ENCODE measurements at regions not wholly inside any gene's neighbourhood (a gene's known extent, or its start where the extent isn't known, plus 50 kb on each side); places are given as distances from the start of the nearest gene placed in this dataset.
"Not testable (repeated sequence)": the region's sequence is repeated elsewhere in the genome, so short reads cannot be mapped to it uniquely, and the experiment has no call there.

DNA sequence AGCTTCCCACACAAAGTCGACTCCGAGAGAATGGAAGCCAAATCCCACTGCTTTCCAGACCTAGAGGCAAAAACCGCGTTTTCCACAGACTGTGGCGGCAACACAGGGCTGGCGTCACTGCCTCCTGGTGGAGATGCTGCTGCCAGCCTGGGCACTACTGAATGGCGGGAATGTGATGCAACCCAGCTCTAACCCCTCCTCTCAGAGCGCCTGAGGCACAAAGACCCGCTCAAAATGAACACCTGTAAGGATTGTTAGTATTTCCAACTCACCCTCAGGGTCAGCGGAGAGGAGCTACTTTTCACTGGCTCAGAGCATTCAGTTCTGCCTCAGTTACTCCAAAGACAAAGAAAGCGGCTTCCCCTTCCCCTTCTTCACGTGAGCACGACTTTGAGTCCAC, 548.0 kb upstream of the SALL3 start:
- DNase-seq: no peak

DNA sequence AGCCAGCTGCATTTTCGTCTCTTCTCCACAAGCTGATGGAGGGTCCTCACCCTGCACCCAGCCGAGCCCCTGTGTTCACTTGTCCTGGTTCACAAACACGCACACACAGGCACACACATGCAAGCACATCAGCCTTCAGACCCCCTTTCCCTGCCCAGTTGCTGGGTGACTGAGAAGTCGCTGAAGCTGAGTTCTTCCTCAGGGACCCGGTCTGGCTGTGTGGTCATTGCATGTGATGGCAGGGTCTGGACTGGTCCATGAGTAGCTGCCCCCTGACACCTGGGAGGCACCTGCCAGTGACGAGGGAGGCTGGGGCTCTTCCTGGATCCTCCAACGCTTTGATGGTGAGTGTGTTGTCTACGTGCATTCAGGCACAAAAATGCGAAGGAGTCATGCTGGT, 546.1 kb upstream of the SALL3 start:
- no peak for DNase-seq

DNA sequence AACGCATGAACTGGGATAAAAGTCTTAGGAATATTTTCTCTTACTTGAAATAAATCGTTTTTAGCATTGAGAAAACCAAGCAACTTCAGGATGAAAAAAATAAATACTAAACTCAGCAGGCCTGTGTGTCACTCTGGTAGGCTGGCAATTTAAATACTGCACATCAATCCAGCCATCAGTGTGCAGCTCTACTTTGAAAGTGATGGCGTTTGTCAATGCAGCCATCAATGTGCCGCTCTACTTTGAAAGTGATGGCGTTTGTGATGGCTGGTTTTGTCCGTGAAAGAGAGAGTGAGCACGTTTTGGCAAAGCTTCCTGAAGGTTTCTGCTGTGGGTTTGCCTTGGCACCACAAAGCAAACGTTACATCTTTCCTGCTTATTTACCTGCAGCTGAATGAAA, 543.5 kb upstream of the SALL3 start:
- no peak for DNase-seq

DNA sequence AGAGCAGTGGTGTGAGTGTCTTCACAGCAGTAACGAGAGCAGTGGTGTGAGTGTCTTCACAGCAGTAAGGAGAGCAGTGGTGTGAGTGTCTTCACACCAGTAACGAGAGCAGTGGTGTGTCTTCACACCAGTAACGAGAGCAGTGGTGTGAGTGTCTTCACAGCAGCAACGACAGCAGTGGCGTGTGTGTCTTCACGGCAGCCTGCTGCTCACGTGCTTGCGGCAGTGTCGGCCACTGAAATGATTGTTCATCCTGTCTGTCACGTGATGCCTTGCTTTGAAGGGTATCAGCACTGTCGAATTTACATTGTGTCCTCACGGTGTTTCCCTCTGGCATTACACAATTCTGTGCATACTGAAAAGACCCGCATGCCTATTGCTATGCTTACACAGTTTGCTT, 541.4 kb upstream of the SALL3 start:
- not testable (repeated sequence) for DNase-seq

DNA sequence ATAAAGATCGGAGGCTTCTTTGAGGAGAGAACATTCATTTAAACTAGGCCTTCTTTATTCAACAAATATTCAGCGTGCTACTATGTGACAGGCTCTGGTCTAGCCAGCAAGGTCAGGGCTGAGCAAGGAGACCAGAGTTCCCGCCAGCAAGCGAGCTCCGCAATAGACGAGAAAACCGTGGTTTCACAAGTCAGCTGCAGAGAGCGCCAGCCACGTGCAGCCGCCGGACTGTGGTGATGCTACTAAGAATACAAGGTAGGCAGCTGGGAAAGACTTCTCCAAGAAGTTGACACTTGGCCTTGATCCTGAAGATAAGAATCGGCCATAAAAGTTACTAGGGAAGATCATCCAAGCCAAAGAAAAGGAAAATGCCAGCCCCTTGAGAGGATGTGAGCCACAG, 533.7 kb upstream of the SALL3 start:
- DNase-seq: no peak

DNA sequence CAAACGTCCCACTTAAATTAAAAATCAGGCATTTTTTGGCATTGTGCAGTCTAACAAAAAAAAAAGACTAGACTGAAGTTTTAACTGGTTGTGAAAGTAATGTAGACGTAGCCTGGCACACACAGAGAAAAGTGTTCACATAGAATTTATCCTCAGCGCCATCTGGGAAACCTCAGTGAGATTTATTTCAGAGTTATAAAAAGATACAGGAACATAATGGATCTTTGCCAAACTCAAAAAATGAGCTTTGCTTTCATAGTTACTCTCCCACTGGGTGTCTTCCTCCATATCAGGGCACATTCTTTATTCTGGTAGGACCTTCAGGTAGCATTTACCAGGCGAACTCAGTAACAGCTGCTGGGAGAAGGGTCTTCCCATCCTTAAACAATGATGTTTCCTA, 532.4 kb upstream of the SALL3 start:
- DNase-seq: no peak

DNA sequence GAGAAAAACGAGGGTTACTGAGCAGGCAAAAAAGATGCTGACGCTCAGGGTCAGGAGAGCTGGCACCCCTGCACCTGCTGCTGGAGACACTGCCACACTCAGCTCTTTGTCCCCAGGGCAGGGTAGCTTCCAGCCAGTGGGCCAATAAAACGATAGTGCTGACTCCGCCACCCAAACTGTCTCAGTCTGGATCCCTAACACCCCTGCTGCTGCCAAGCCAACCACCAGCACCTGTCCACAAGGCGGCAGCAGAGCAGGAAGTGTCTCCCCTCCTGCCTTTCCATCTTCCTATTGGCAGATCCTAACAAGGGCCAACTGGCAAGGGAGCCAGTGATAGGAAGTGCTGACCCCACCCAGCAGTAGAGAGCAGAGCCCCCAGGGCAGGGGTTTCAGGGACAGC, 531.5 kb upstream of the SALL3 start:
- no peak for DNase-seq

DNA sequence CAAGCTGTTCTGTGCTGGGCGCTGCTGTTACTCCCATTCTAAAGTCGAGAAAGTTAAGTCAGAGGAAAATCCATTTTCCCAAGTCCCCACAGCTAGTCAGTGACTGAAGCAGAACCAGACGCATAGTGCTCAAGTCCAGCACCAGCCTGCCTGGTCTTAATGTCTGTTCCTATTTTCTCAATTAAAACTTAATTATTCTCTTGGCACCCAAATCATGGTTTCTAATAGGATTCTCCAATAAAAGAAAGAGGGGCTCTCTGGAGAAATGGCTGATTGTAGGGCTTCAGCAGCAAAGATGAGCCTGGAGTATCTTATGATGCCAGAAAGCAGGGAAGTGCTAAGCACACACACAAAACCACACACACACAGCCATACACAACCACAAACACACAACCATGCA, 531.0 kb upstream of the SALL3 start:
- no peak for DNase-seq

DNA sequence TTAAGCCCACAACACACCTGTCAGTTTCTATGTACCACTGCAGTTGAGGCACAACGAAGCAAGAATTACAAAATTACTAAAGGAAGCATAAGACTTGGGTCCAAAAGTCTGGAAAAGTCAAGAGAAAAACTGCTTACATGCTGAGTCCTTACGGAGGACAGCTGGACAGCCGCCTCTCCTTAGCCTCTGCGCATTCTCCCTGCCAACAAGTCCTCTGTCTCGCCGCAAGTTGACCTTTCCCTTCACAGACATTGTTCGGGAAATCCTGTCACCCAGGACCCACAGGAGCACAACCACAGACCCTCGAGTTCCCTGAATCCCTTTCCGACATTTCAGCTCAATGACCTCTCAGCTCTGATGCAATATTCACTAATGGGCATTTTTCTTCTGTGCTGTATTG, 525.4 kb upstream of the SALL3 start:
- no peak for DNase-seq

DNA sequence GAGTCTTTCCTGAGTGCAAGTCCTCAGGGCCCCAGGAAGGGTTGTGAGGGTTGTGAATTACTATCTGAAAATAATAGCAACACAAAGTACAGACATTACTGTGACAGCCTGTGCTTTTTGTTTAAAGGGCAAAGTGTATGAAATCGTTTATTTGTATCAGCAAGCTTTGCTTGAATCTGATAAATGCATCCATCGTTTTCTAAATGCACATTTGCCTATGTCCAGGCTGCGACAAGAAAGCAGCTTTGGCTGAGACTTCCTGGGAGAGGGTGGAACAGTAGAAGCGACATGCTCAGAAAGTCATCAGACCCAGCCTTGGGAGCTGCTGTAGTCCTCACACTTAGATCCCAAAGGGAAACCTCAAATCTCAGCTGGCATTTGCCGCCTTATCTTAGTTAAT, 524.2 kb upstream of the SALL3 start:
- DNase-seq: no peak

DNA sequence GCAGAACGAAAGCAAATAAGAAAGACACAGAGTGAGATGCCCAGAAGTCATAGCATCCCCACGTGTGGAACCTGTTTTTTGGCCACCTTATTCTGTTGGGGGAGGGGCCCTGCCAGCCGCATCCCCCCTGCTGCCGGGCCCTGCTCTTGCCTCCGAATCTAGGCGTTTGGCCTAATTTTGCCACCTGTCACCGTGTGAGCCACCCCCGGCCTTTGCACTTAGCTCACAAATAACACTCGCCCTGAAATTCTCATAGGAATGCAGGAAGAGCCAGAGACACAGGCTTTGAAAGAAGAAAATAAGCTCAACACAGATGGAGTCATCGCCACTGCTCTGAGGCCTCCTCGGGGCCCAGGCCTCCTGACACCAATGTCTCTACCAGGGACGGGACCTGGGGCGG, 522.6 kb upstream of the SALL3 start:
- no peak for DNase-seq

DNA sequence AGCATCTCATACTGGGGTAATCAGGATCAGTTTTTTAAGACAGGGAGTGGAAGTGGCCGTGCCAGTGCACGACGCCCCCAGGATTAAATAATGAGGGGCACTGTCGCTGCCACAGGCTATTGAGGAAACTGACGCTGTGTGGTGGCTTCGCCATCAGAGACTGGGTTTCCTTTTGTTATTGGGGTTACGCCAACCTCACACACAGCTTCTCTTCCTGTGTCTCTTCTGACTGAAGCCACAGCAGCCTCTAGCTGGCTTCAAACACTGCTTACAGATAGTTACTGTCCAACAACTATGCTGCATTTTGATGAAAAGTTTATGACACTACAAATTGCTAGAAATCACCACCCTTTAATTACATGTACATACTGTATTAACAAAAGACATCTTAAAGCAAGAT, 521.9 kb upstream of the SALL3 start:
- DNase-seq: no peak

DNA sequence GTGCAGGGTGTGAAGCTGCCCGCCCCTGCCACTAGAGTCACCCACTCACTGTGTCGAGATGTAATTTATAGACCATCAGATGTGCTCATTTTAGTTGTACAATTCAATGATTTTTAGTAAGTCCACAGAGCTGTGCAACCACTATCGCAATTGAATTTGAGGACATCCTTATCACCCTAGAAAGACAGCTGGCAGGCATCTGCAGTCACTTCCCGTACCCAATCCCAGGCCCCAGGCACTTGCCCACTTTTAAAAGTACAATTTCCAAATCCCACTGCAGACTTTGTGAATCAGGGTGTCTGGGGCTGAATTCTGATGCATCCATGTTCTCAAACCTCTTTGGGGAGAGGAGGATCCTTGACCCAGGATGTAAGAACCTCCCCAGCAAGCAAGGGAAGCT, 521.3 kb upstream of the SALL3 start:
- DNase-seq: no peak

DNA sequence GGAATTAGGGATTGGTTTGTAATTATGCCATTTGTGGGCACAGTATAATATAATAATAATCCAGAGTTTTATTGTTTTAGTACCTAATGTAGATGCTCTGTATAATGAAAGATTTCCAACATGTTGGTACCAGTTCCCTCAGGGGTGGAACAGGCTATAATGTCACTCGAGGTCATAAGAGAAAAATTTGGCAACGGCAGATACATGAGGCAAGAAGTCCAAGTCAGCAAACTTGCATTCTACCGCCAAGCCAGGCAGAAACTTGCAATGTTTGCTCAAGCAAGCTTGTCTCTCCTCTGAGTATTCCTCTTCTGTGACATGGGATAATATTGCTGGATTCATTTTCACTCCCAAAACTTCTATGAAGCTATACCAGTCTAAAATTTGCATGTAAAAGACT, 520.0 kb upstream of the SALL3 start:
- no peak for DNase-seq

DNA sequence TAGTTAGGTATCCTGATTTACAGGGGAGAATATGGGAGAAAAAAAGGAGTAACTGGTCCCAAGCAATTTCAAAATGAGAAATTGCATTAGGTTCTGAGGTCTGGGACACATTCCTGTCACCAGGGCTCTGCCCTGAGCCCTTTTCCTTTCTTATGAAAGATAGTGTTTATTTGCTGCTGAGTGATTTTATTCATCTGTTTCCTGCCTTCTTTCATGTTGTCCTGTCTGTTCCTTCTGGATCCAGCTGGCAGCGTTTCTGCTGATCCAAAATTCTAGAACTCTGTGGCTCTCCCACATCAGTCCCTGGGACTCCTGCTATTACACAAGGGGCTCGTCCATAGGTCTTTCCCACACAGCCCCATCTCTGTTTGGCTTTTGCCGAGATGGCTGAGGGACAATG, 519.1 kb upstream of the SALL3 start:
- DNase-seq: no peak

DNA sequence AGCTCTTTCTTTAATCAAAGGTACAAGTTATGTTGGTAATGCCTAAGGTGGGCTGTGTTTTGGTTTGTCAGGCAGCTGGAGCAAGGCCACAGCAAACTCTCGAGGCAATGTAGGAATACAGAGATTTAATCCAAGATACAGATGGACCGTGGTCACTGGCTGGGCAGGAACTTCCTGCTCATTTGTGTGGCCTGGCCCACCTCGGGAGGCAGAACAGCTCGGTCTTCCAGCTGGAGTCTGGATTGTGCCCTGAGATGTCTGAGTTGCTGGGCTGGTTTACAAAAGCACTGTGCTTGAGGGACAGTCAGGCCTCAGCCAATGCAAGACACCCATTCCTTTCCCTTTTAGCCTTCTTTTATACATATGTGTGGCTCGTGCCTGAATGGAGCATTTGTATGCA, 506.1 kb upstream of the SALL3 start:
- DNase-seq: no peak

DNA sequence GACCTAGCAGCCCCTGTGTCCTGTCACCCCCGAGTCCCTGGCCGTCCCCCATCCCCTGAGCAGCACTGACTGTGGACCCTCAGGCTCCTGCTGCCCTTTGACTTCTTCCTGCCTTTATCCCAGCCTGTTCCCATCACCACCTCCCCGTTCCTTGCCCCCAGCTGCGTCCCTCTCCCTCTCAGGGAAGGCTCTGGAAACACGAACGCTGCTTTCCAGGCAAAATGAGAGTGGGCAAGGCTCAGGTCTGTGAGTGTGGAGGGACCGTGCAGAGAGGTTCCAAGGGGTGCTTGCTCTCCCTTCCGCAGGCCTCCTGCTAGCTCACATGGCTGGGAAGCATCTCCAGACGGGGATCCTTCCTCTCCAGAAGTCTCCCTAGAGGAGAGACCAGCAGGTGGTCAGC, 501.8 kb upstream of the SALL3 start:
- DNase-seq: no peak

DNA sequence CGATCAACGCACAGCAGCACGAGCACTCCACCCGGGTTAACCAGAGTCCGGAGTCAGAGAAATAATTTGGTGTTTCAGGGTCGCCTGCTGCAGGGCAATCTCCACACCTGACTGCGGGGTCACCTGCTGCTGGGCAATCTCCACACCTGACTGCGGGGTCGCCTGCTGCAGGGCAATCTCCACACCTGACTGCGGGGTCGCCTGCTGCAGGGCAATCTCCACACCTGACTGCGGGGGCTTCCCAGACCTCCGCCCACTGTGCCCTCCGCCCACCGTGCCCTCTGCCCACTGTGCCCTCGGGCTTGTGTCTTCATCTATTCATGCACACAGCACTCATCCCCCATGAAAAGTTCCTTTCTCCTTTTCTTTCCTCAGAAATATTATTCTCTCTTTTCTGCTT, 500.2 kb upstream of the SALL3 start:
- no peak for DNase-seq

DNA sequence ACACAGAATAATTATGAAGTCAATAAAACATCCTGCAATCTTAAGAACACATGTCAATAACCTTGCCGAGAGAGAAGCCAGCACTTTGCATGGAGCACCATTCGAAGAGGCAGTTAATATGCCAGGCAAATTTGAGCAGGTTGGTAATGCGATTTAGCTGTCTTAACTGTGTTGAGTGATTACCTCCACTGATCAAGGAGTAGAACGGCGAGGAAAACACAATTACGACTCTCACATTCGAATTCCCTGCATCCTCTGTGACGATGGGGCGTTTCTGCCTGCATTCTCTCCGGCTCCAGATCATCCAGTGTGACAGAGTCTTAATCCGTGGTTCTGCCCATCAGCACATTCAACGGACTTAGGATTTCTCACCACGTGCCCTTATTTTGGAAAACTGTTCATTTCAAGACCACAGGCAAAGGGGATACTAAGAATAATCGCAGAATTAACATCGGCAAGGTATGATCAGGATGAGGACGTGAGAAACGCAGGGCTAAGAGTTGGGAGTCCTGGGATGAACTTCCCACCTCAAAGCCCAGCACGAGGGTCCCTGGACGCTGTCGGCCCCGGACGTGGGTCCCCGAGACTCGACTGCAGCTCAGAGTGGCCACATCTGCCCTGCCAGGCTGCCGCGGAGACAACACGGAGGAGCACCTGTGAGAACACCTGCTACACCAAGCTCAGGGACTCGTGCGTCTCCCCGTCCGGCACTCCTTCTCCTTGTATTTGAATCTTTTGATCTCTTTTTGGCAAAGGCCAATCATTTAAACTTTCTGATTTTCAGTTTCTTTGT, 499.2 kb upstream of the SALL3 start:
- DNase-seq: no peak

DNA sequence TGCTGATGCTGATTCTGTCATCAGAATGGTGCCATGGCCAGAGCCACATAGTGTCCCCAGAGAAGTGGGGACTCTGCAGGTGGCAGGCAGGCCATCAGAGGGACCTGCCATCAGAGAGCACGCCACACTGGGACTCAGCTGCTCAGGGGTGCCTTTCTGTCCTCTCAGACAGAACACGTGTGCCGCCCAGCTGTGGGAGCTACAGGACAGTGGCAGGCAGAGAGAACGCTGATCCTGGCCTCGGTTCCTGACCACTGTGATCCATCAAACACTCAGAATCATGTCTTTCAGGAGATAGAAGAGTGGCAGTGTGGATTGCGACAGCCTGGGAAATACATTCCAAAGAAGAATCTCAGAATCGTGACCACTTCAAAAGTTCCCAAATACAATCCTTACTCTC, 497.2 kb upstream of the SALL3 start:
- no peak for DNase-seq

DNA sequence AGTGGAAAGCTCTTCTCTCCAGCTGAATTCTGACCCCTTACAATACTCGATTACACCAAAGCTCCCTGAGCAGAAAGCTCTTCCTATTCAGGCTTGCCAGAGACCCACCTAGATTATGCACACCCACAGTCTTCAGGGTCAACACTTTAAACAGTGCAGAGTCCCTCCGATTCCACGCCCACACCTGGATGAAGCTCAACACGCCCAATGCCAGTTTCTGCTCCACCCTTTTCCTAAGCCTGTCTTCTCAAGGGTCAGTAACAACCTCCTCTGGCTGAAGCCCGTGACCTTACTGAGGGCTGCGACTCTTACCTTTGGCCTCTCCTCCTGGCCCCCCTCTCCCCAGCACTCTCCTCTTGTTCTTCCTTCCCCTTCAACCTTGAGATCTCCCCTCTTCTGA, 492.0 kb upstream of the SALL3 start:
- no peak for DNase-seq

DNA sequence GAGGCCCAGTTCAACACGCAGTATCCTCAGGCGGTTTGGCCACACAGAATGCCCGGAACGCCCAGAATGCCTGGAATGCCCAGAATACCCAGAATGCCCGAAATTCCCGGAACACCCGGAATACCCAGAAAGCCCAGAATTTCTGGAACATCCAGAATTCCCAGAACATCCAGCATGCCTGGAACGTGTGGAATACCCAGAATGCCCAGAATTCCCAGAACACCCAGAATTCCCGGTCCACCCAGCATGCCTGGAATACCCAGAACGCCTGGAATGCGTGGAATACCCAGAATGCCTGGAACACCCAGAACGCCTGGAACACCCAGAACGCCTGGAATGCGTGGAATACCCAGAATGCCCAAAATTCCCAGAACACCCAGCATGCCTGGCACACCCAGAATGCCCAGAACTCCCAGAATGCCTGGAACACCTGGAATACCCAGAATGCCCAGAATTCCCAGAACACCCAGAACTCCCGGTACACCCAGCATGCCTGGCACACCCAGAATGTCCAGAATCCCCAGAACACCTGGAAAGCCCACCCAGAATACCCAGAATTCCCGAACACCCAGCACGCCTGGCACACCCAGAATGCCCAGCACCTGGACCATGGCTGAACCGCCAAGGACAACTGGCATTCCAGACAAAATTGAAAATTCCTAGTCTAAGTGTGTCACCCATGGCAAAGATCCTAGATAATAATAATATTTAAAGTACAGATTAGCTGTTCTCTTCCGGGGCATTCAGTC, 487.4 kb upstream of the SALL3 start:
- no peak for DNase-seq

DNA sequence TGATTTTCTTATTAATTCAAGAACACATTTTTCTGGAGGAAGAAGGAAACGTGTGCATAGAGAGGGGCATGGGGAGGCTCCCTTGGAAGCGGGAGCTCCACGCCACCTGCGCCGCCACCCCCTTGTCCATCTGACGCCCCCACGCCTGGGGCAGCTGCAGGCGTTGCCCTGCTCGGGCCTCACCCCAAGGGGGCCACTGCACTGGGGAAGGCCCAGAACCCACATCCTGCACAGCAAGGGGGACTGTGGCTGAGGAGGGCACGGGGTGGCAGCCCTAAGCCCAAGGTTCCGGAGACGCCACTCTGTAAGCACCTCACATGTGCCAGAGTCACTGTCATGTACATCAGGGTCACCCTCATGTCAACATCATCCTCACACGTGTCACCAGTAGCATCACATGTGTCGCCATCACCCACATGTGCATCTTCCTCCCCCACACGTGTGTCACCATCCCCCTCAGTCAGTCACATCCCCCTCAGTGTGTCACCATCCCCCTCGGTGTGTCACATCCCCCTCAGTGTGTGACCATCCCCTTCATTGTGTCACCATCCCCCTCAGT, 486.7 kb upstream of the SALL3 start:
- DNase-seq: no peak

DNA sequence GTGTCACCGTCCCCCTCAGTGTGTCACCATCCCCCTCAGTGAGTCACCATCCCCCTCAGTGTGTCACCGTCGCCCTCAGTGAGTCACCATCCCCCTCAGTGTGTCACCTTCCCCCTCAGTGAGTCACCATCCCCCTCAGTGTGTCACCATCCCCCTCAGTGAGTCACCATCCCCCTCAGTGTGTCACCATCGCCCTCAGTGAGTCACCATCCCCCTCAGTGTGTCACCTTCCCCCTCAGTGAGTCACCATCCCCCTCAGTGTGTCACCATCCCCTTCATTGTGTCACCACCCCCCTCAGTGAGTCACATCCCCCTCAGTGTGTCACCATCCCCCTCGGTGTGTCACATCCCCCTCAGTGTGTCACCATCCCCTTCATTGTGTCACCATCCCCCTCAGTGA, 486.1 kb upstream of the SALL3 start:
- not testable (repeated sequence) for DNase-seq
